NOMO-1 (cell line): ENCODE measurements at regions not wholly inside any gene's neighbourhood (a gene's known extent, or its start where the extent isn't known, plus 50 kb on each side); places are given as distances from the start of the nearest gene placed in this dataset.

Source experiments
- DNase-seq, 2 experiments: peaks; one replicate each; lab custom pipeline; 2025; ENCODE audit not compliant: unreplicated experiment in 2 of 2; lab: John Stamatoyannopoulos, UW

DNA sequence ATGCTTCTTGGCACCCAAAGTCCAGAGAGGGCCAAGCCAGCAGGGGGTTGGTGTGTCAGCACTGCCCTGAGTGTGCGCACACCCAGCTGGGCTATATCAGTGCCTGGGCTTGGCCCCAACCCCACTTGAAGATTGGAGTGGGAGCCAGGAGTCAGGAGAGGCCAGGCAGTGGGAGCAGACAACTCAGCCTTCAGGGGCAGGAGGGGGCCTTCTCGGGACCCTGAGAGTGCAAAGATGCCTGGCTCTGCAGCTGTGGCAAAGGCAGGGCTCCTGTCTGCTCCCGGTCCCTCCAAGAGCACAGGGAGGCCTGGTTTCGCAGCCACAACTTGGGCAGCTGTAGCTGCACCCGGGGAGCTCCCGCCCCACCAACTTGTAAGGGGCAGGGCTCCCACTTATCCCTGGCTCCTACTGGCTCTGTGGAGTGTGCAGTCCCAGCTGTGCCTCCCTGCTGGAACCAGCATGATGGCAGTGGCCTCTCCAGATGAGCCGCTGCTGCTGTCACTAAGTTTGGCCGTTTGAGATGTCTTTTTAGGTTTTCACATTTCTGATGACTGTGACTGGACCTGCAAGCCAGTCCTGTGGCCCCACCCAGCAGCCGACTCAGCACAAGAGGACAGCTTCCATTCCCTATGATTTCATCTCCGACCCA lies 148.8 kb upstream of the HS6ST1 start:
- no peak for DNase-seq

- DNase-seq, result no peak
Observed at GRCh38 chr2:128468186-128468920, 149.7 kb upstream of the HS6ST1 start.

GRCh38 chr2:128469203-128469602 lies 150.5 kb upstream of the HS6ST1 start:
- DNase-seq, result no peak

- DNase-seq, result no peak
Observed at GRCh38 chr2:128469875-128470274, 151.2 kb upstream of the HS6ST1 start.

DNA sequence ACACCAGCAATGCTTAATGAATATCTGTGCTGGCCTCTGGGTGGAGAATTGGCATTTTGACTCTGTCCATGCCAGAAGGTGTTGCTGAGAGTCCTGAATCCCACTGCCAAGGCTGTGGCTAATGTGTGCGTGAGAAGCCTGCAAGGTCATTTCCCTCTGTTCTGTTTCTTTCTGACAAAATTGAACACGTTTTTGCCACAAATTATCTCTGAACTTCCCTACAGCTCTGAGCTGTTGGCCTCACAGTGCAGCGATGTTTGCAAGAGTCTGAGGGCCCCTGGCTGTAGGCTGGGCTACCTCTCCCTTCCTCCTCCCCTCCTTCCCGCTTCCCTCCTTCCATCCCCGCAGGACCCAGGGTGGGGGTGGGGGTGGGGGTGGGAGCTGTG lies 154.1 kb upstream of the HS6ST1 start:
- peak; percentile 97 for DNase-seq

- peak; percentile 97 for DNase-seq
Observed at GRCh38 chr2:128473175-128474035, 154.7 kb upstream of the HS6ST1 start.

DNA sequence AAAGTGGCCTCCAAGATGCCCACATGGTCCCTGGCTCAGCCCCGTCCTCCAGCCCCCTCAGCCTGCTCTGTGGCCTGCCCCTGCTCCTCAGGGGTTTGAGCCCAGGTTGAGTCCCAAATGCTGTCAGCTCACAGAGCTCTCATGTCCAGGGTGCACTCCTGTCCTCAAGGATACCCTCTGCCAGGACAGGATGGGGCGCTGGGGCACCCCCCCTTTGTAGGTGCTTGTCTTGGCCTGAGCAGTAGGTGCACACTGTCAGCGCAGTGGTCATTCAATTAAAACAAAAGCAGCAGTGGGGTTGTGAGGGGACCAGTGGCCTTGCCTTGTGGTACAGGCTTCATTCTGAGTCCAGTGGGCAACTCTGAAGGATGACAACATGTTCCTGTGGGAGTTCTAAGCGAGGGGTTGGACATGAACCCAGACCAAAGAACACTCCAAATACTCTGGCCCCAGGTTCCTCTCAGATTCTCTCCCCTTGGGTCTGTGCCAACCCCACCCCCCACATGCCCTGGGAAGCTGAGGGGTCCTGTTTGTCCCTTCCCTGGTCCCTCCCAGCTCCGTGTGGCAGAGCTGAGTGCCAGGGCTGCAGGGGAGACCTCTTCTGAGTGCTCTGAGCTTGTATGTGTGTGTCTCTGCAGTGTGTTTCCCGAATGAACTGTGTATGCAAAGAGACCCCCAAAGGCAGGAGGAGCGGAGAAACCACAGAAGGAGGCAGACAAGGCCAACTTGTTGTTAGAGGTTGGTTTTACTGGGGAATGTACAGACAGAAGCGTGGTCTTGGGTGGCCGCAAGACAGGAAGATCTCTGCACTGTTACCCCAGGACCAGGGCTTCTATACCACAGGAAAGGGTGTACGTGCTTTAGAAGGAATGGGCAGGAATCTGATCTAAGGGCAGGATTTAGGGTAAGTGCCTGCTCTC lies 155.6 kb upstream of the HS6ST1 start:
- DNase-seq, result no peak

GRCh38 chr2:128474962-128475361 lies 156.3 kb upstream of the HS6ST1 start:
- DNase-seq, result no peak

DNA sequence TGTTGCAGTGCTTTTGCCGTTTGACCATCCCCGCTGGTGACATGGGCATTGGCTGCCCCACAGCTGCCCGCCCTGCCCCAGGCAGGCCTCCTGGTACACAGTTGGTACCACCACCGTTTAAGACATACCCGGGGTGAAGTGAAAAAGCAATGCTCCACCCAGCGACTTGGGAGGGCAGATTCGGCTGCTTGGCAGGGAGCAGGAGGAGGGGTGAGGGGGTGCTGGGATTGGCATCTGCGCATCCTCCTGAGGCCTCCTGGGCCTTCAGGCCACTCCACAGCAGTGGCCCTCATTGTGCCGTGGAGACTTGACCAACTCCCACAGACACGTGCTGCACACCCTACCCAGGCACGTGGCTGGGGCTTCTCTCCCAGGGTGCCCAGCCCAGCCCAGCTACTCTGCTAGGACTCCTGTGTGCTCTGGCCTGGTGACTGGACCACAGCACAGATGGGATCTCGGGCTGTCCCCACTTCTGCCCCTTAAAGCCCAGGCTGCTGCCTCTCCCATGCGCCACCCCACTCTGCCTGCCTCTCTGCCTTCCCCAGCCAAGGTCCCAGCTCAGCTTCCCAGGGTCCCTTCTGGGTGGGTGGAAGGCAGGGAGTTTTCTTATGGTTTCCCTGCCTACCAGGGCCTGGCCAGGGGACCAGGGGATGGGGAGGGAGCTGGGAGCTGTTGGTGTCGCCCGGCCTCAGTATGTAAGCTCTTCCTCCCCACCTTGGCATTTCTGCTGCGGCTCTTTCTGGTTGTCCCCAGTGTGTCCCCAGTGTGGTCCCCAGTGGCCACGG lies 157.0 kb upstream of the HS6ST1 start:
- no peak for DNase-seq

GRCh38 chr2:128477026-128477820 lies 158.6 kb upstream of the HS6ST1 start:
- no peak for DNase-seq

DNA sequence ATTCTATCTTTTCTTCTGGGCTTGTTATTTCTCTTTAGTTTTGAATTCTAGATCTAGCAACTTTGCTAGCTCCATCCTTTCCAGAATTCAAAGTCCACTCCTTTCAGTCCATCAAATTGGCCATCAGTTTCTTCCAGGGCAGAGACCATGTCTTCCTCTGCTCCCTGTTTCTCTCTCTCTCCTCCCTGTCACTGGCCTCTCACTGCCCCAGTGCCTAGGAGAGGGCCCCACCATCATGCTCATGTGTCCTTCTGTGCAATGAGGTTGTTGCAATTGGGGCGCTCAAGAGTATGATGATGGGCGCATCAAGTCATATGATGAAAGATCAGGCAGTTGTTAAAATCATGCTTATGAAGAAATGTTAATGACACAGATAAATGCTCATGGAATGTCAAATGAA lies 159.2 kb upstream of the HS6ST1 start:
- no peak for DNase-seq

DNA sequence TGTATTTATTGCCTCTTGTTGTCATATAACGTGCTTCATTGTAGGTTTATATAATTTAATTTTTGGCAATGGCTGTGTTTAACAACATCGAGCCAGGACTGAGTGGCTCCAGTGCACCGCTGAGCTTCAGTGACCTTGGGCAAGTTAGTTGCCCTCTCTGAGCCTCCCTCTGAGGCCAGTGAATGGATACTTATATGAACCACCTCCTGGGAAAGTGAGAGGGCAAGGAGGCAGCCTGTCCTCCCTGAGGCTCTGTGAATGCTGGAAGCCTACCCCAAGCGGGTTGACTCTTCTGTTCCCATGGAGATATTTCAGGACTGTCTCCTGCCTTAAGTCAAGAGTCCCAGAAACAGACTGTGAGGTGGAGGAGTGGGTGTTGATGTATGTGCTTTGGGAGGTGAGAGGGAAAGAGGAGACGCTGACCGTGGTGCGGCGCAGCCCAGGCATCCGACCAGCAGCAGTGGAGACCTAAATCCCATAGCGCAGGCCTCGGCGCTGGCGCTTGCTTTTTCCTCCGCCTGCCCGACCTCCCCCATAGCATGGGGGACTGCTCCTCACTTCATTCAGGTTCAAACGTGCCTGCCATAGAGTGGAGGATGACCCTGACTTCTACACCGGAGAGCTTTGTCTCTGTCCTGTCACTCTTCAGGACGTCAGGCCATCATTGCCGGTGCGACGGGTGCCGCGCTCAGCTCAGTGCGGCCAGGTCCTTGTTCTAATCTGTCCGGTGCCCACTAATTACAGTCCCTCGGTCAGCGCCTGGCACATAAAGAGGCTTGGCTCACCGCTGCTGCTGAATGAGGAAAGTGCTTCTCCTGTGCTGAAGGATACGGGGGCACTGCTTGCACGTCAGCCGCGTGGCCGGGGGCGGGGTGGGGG lies 167.3 kb upstream of the HS6ST1 start:
- no peak for DNase-seq

DNA sequence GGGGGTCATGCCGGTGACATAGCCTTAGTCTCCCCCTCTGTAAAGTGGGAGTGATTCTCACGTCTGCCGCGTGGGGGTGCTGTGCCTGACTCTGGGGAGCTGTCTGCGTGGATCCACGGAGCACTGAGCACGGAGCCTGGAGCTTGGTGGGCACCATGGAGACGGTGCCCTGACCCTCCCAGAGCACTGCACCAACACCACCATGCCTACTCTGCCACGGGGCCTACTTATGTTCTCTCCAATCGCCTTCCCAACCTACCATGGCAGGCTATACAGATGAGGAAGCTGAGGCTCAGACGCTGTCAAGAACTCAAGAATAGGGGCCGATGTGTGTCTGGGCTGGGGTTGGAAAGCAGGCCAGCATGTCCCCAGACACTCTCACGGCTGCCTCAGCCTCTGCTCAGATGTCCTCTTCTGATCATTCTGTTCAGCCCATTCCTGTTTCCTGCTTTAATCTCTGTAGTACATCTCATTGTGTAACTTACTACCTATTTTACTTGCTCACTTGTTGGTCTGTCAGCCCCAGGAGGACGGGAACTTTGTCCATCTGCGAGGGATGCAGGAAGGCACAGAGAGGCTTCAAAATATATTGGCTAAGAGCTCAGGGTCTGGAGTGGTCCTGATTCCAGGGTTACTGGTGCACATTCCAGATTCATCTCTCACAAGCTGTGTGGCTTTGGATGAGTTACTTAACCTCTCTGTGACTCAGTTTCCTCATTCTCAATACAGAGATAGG lies 168.1 kb upstream of the HS6ST1 start:
- DNase-seq, result no peak

GRCh38 chr2:128487650-128488387 lies 169.2 kb upstream of the HS6ST1 start:
- DNase-seq, result no peak

DNA sequence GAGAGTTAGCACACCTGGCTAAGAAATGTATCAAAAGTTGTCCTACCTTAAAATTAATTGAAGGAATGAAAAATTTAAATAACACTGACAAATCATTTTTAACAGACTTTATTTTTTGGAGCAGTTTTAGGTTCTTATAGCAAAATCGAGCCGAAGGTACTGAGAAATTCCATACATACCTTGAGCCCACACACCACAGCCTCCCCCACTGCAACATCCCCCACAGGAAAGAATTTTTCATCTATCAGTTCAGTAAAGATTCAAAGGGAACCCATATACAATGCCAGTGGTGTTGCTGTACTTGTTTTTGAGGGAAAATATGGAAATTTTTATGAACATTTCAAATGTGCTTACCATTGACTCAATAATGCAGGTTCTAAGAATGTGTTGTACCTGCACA lies 169.8 kb upstream of the HS6ST1 start:
- no peak for DNase-seq

DNA sequence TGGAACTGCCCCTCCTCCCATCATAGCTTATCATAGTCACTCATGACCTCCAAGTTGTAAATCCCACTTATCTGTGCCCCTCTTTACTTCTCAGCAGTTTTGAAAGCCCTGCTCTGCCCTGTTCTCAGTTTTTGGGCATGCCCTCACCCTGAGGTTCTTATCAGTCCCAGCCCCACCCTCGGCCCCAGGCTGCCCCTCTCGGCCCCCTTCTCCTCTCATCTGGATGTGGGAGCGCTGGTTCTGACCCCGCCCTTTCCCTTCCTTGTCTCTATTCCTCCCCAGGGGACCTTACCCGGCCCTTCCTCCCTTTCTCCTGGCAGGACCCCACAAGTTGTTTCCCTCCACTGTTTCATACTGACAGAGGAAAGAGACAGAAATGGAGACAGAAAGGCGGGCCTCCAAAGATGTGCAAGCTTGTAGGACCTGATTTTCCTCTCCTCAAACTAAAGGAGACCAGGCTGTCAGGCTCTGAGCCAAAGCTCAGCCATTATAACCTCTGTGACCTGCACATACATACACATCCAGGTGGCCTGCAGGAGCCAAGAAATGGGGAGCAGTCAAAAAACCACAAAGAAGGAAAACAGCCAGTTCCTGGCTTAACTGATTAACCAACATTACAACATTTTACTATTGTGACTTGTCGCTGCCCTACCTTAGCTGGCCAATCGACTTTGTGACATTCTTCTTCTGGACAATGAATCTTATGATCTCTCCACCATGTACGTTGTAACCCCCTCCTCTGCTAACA lies 171.0 kb upstream of the HS6ST1 start:
- DNase-seq, result peak in 1 of 2 experiments; percentile 29
